ENCODE measurements at regions not wholly inside any gene's neighbourhood (a gene's known extent, or its start where the extent isn't known, plus 50 kb on each side); places are given as distances from the start of the nearest gene placed in this dataset.

- Histone ChIP-seq H3K36me3 (no peaks in the 10 kb centered on the region), H3K27me3 (no peaks in the 10 kb centered on the region), H3K9me3 (no peaks in the 10 kb centered on the region), H3K4me3 (no peak overlapping the region), H3K27ac (no peak overlapping the region), H3K4me1 (no peaks in the 10 kb centered on the region)
- in situ Hi-C loops (cut with MboI; ENCODE audit: low sequenced_read_pairs in 4 of 4) (no loop called here), intact Hi-C loops (cut with DNase I; ENCODE audit: low total_unique reads) (no loop called here)
- ATAC-seq (no peak), DNase-seq (no peak)
- TF ChIP-seq POLR2A (IDR thresholded peaks at IDR 0.05) (no peak), CTCF (IDR thresholded peaks at IDR 0.05 in 4 of 5, conservative IDR thresholded peaks at IDR 0.05 in 1 of 5) (no peak)
Observed at GRCh38 chr4:121226362-121226761, 62.2 kb upstream of the TNIP3 start.

DNA sequence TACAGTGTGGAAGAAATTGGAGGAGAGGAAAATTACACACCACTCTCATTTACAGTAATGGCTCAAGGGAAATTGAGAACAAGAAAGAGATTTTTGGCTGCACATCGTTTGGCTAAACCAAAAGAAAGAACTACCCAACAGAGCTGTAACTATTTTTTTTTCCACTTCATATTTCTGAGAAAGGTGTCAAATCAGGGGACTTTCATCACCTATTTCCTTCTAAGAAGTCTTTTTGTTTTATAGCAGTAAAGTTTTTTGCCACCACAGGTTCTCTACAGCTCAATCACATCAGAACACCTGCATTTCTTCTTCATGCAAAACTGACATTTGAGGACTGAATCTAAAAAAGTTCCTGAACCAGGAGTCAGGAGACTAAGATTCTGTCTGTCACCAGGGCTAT is 57.5 kb upstream of the TNIP3 start:
- no peak for ATAC-seq
- TF ChIP-seq CTCF (IDR thresholded peaks at IDR 0.05 in 4 of 5, conservative IDR thresholded peaks at IDR 0.05 in 1 of 5): no peak
- TF ChIP-seq POLR2A (IDR thresholded peaks at IDR 0.05): no peak
- Histone ChIP-seq H3K27ac (no peak overlapping the region), H3K36me3 (no peaks in the 10 kb centered on the region), H3K9me3 (no peaks in the 10 kb centered on the region), H3K4me1 (no peaks in the 10 kb centered on the region), H3K4me3 (no peak overlapping the region), H3K27me3 (no peaks in the 10 kb centered on the region)
- in situ Hi-C loops (cut with MboI; ENCODE audit: low sequenced_read_pairs in 4 of 4) (no loop called here), intact Hi-C loops (cut with DNase I; ENCODE audit: low total_unique reads) (no loop called here)
- no peak for DNase-seq

DNA sequence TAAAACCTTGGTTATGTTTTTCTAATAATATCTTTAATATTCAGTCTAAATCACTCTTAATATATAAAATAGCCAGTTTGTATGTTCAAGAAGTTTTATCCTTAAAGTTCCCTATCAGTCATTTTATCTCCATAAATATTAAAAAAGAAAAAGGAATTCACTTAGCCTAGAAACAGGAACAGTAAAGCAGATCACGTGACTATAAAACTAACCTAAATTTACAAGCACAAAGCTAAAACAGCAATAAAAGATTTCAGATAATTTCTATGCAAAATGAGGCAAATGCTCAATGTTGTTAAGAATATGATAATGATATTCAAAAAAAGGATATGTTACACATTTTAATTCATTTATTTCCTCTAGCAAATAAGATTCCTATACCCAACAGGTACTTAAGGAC is 57.1 kb upstream of the TNIP3 start:
- no peaks in the 10 kb centered on the region for H3K4me1 ChIP-seq
- no peaks in the 10 kb centered on the region for H3K27me3 ChIP-seq
- TF ChIP-seq POLR2A (IDR thresholded peaks at IDR 0.05) (no peak), CTCF (IDR thresholded peaks at IDR 0.05 in 4 of 5, conservative IDR thresholded peaks at IDR 0.05 in 1 of 5) (no peak)
- no peak overlapping the region for H3K27ac ChIP-seq
- H3K4me3 ChIP-seq: no peak overlapping the region
- no peaks in the 10 kb centered on the region for H3K36me3 ChIP-seq
- intact Hi-C loops (cut with DNase I; ENCODE audit: low total_unique reads): no loop called here
- DNase-seq (no peak), ATAC-seq (no peak)
- no peaks in the 10 kb centered on the region for H3K9me3 ChIP-seq
- in situ Hi-C loops (cut with MboI; ENCODE audit: low sequenced_read_pairs in 4 of 4): no loop called here

DNA sequence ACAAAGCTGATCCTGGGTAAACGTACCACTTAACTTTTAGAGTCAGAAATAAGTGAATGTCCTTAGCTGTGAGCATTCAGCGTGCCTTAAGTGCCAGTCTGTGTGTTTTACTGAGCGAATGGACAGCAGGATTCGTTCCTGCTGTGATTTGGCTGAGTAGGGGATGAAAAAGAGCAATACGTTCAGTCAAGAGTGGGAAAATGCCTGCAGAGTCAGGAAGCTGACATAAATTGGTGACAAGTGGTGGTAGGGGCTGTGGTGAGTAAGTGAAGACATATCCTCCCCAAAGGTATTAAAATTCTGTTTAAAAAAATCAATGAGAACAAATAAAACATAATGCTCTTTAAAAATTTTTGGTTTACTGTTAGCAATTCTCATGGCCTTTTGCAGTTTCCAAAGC is 56.6 kb upstream of the TNIP3 start:
- no peak for DNase-seq
- intact Hi-C loops (cut with DNase I; ENCODE audit: low total_unique reads): no loop called here
- Histone ChIP-seq H3K9me3 (no peaks in the 10 kb centered on the region), H3K4me1 (no peaks in the 10 kb centered on the region), H3K36me3 (no peaks in the 10 kb centered on the region), H3K27ac (no peak overlapping the region), H3K4me3 (no peak overlapping the region), H3K27me3 (no peaks in the 10 kb centered on the region)
- no peak for ATAC-seq
- no peak for TF ChIP-seq POLR2A (IDR thresholded peaks at IDR 0.05)
- TF ChIP-seq CTCF (IDR thresholded peaks at IDR 0.05 in 4 of 5, conservative IDR thresholded peaks at IDR 0.05 in 1 of 5): no peak
- in situ Hi-C loops (cut with MboI; ENCODE audit: low sequenced_read_pairs in 4 of 4): no loop called here

DNA sequence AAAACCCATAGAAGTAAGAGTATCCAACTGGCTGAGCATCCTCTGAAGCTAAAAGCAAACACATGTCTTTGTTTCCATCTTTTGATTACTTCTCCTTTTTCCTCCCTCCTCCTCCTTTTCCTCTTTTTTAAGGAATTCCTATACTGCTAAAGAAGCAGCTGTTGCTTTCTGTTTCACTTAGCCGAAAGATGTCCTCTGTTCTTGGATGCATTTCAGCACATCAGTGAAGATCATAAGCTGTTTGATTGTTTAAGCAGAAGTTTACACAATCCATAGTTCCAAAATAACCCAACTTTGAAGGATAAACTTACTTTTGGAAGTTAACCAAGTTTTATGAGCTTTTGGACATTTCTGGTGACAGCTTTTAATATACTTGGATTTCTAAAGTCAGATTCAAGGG is 55.1 kb upstream of the TNIP3 start:
- intact Hi-C loops (cut with DNase I; ENCODE audit: low total_unique reads): no loop called here
- no peaks in the 10 kb centered on the region for H3K27me3 ChIP-seq
- DNase-seq (no peak), ATAC-seq (no peak)
- H3K27ac ChIP-seq: no peak overlapping the region
- H3K4me1 ChIP-seq: no peaks in the 10 kb centered on the region
- no peaks in the 10 kb centered on the region for H3K36me3 ChIP-seq
- no peak overlapping the region for H3K4me3 ChIP-seq
- TF ChIP-seq POLR2A (IDR thresholded peaks at IDR 0.05): no peak
- no peak for TF ChIP-seq CTCF (IDR thresholded peaks at IDR 0.05 in 4 of 5, conservative IDR thresholded peaks at IDR 0.05 in 1 of 5)
- in situ Hi-C loops (cut with MboI; ENCODE audit: low sequenced_read_pairs in 4 of 4): no loop called here
- no peaks in the 10 kb centered on the region for H3K9me3 ChIP-seq

All from gastrocnemius medialis (tissue), 4 donors.